GM10266 (cell line): ENCODE measurements at regions not wholly inside any gene's neighbourhood (a gene's known extent, or its start where the extent isn't known, plus 50 kb on each side); places are given as distances from the start of the nearest gene placed in this dataset.
A peak's percentile ranks its signal among the peaks of the same experiment; 100 is the strongest.

Experiments
- DNase-seq: peaks from one replicate; pipeline ENCODE4 v3.0.0; 2012; ENCODE audit errors: extremely low spot score
- TF ChIP-seq, protein P1 (sequence below): IDR thresholded peaks from 2 replicates; pipeline ENCODE4 v1.5.1; 2012; ENCODE audit warnings: mild to moderate bottlenecking, low read depth; ENCODE audit not compliant: control insufficient read depth, insufficient read depth; ENCODE audit errors: missing control alignments

DNA sequence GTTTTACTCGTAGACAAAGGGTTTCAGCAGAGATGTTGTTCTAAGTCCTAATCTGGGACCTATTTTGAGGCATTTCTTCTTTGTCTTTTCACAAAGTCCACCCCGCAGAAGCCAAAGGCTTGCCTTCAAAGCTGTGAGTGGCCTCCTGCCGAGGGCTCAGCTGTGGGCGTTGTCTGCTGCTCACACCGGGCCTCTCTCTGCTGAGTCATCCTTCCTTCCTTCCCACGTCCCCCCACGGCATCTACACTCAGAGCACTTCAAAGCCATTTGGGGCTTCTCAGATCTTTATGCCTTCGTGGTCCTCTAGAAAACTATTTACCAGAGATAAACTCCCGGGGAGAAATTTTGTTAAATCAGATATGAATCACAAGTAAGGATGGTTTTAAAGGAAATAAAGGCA lies 115.9 kb upstream of the TMPO start:
- DNase-seq = peak; percentile 45

DNA sequence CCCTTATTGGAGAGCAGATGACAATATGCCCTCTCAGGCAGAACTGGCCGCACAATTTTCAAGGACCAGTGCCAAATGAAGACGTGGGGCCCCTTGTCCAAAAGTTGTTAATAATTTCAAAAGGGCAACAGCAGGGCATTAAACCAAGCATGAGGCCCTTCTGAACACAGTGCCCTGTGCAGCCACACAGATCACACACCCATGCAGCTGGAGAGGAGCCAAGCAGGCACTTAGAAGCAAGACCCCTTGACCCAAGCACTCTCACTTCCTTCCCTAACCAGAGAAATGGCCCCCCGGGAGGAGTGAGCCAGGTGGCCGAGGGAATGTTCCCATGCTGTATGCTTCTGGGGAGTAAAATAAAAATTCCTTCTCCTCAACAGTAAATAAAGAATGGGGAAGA lies 114.0 kb upstream of the TMPO start:
- DNase-seq = no peak
- TF ChIP-seq, protein P1, sequence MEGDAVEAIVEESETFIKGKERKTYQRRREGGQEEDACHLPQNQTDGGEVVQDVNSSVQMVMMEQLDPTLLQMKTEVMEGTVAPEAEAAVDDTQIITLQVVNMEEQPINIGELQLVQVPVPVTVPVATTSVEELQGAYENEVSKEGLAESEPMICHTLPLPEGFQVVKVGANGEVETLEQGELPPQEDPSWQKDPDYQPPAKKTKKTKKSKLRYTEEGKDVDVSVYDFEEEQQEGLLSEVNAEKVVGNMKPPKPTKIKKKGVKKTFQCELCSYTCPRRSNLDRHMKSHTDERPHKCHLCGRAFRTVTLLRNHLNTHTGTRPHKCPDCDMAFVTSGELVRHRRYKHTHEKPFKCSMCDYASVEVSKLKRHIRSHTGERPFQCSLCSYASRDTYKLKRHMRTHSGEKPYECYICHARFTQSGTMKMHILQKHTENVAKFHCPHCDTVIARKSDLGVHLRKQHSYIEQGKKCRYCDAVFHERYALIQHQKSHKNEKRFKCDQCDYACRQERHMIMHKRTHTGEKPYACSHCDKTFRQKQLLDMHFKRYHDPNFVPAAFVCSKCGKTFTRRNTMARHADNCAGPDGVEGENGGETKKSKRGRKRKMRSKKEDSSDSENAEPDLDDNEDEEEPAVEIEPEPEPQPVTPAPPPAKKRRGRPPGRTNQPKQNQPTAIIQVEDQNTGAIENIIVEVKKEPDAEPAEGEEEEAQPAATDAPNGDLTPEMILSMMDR = no peak

More for the DNA sequence above, 115.9 kb upstream of the TMPO start:
- TF ChIP-seq, protein P1 = no peak

DNA sequence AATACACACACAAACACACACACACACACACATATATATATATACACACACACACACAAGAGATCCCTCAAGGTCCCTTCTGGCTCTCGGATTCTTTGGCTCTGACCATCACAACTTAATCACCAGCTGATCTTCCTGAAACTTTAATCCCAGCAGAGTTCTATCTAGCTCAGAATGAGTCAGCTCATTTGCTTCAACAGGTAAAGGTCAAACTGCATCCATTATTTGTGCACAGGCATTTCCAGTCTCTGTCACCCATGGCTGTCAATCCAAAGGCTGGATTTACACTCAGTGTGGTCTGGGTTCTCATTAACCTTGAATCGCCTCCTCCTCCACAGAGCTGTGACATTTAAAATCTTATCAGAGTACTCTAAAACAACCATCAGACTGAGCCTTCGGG lies 113.3 kb upstream of the TMPO start:
- TF ChIP-seq, protein P1 = no peak
- no peak for DNase-seq

DNA sequence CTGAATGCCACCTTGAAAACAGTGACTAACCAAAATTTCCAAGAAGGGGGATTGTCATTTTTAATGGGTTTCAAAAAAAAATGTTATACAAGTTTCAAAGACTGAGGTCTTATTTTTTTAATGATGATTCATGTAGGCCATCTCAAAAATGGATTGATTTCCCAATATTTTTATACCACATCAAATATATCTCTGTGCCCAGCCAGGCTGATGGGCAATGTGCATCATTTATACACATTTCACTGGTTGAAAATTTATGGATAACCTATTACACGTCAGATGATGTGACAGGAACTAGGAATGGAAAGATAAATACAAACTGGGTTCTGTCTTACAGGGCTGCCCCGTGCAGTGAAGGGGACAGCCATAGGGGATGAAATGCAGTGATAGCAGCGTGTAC lies 112.7 kb upstream of the TMPO start:
- TF ChIP-seq, protein P1 = no peak
- DNase-seq = no peak

DNA sequence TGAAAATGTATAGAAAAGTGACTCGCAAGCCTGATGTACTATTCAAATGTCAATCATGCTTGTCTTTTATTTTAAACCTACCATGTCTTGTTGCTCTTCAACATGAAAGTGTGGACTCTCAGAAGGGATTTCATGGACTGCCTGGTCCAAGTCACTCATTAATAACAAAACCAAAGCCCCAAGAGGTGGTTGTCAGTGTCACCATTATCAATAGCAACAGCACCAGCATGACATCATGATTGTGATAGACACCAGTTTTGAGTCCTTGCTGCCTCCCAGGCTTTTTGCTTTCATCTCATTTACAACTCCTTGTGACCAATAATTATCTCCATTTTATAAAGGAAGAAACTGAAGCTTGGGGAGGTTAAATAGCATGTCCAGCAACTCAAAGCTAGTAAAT lies 112.0 kb upstream of the TMPO start:
- DNase-seq = no peak

DNA sequence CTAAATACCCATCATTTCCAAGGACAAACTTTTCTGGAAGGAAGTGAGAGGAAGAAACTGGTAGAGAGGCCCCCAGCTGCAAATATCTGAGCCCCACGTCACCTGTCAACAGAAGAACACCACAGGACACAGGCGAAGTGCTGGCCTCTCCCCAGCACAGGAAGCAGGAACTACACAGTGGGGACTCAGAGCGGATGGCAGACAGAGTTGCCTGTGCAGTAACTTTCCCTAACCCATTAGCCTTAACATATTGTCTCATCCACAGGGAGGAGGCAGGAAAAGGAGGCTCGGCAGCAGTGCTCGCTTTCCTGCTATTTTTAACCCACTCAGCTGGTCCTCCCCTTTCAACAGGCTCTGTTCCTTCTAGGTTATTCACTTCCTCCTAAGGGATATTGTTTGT lies 111.5 kb upstream of the TMPO start:
- DNase-seq = no peak
- TF ChIP-seq, protein P1 = no peak

More for the DNA sequence above, 112.0 kb upstream of the TMPO start:
- TF ChIP-seq, protein P1 = no peak

DNA sequence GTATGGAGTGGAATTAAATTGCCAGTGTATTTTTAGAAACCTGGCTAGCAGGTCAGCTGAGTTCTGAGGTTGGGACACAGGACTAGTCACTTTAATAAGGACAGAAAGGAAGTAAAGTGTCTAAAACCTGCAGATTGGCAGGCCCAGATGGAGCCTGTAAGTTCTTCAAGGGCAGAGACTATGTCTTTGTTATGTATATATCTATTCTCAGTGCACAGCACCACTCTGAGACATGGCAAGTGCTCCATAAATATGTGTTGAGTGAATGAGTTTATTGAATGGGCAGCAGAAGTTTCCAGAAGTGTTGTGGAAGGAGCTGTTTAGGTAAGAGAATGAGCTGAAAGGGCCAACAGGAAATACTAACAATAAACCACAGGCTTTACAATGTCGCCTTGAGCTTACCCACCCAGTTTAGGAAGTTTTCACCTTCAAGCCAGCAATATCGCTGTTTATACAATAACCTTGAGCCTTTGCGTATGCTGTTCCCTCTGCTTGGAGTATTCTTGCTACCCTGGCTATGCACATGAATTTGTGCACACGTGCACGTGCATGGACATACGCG lies 109.5 kb upstream of the TMPO start:
- TF ChIP-seq, protein P1 = no peak
- DNase-seq = no peak
